ENCODE measurements at regions not wholly inside any gene's neighbourhood (a gene's known extent, or its start where the extent isn't known, plus 50 kb on each side); places are given as distances from the start of the nearest gene placed in this dataset.

- H3K4me3 ChIP-seq (ENCODE audit: low read depth, low read length), result no peak overlapping the region
- no peak for TF ChIP-seq CTCF (IDR thresholded peaks at IDR 0.05; ENCODE audit: insufficient read depth, low read depth, low read length, missing control alignments)
- no peak for DNase-seq (ENCODE audit: low read depth)
Observed at GRCh38 chr4:106609917-106610316, 241.3 kb upstream of the GIMD1 start.

- TF ChIP-seq CTCF (IDR thresholded peaks at IDR 0.05; ENCODE audit: insufficient read depth, low read depth, low read length, missing control alignments), result no peak
- DNase-seq (ENCODE audit: low read depth), result no peak
- no peak overlapping the region for H3K4me3 ChIP-seq (ENCODE audit: low read depth, low read length)
Observed at GRCh38 chr4:106607558-106607957, 239.0 kb upstream of the GIMD1 start.

- no peak for DNase-seq (ENCODE audit: low read depth)
- no peak overlapping the region for H3K4me3 ChIP-seq (ENCODE audit: low read depth, low read length)
- TF ChIP-seq CTCF (IDR thresholded peaks at IDR 0.05; ENCODE audit: insufficient read depth, low read depth, low read length, missing control alignments), result no peak
Observed at GRCh38 chr4:106604319-106605051, 235.9 kb upstream of the GIMD1 start.

GRCh38 chr4:106603471-106603870 lies 234.9 kb upstream of the GIMD1 start:
- TF ChIP-seq CTCF (IDR thresholded peaks at IDR 0.05; ENCODE audit: insufficient read depth, low read depth, low read length, missing control alignments), result no peak

GRCh38 chr4:106602711-106603110 lies 234.1 kb upstream of the GIMD1 start:
- no peak overlapping the region for H3K4me3 ChIP-seq (ENCODE audit: low read depth, low read length)
- TF ChIP-seq CTCF (IDR thresholded peaks at IDR 0.05; ENCODE audit: insufficient read depth, low read depth, low read length, missing control alignments), result no peak
- no peak for DNase-seq (ENCODE audit: low read depth)

More at GRCh38 chr4:106603471-106603870, 234.9 kb upstream of the GIMD1 start:
- no peak overlapping the region for H3K4me3 ChIP-seq (ENCODE audit: low read depth, low read length)
- DNase-seq (ENCODE audit: low read depth), result no peak

GRCh38 chr4:106601519-106601918 lies 232.9 kb upstream of the GIMD1 start:
- DNase-seq (ENCODE audit: low read depth), result no peak
- no peak for TF ChIP-seq CTCF (IDR thresholded peaks at IDR 0.05; ENCODE audit: insufficient read depth, low read depth, low read length, missing control alignments)
- no peak overlapping the region for H3K4me3 ChIP-seq (ENCODE audit: low read depth, low read length)

- no peak for TF ChIP-seq CTCF (IDR thresholded peaks at IDR 0.05; ENCODE audit: insufficient read depth, low read depth, low read length, missing control alignments)
- DNase-seq (ENCODE audit: low read depth), result no peak
- no peak overlapping the region for H3K4me3 ChIP-seq (ENCODE audit: low read depth, low read length)
Observed at GRCh38 chr4:106595906-106596305, 227.3 kb upstream of the GIMD1 start.

Measured in GM12865 (cell line).